ENCODE measurements at regions not wholly inside any gene's neighbourhood (a gene's known extent, or its start where the extent isn't known, plus 50 kb on each side); places are given as distances from the start of the nearest gene placed in this dataset.

- WGBS: 89% methylated on average over 5 of the region's 5 CpGs
- H3K9ac ChIP-seq (ENCODE audit: low read depth in 1 of 2, low read length in 2 of 2): no peak overlapping the region
- H3K4me3 ChIP-seq (ENCODE audit: low read depth in 1 of 3, low read length in 3 of 3): no peak overlapping the region
- TF ChIP-seq EGR1 (IDR thresholded peaks at IDR 0.05; ENCODE audit: low read depth in 2 of 2) (no peak), FOXA1 (IDR thresholded peaks at IDR 0.05) (no peak), GABPA (IDR thresholded peaks at IDR 0.05 in 1 of 2, conservative IDR thresholded peaks at IDR 0.05 in 1 of 2) (no peak), ZBTB33 (IDR thresholded peaks at IDR 0.05) (no peak), REST (IDR thresholded peaks at IDR 0.05) (no peak), SP1 (IDR thresholded peaks at IDR 0.05) (no peak), HNF4A (conservative IDR thresholded peaks at IDR 0.05) (no peak), JUND (IDR thresholded peaks at IDR 0.05) (no peak), RXRA (IDR thresholded peaks at IDR 0.05) (no peak), NR2F2 (IDR thresholded peaks at IDR 0.05) (no peak)
- no peak for DNase-seq (ENCODE audit: low spot score)
- H3K36me3 ChIP-seq (ENCODE audit: control insufficient read depth in 4 of 4, insufficient read depth in 3 of 4, low read depth in 1 of 4, low read length in 3 of 4): no peaks in the 10 kb centered on the region
- no peak overlapping the region for H3K27ac ChIP-seq (ENCODE audit: low read depth in 1 of 2, low read length in 2 of 2)
- H3K4me1 ChIP-seq (ENCODE audit: control insufficient read depth in 4 of 4, insufficient read depth in 4 of 4, low read length in 3 of 4): no peaks in the 10 kb centered on the region
- H3K9me3 ChIP-seq (ENCODE audit: control insufficient read depth in 4 of 4, low read length in 3 of 4): no peaks in the 10 kb centered on the region
- peaks cover 0 to 3% (median 0%) of the 10 kb centered on the region in 4 donors for H3K27me3 ChIP-seq (ENCODE audit: control insufficient read depth in 4 of 4, insufficient read depth in 4 of 4, low read length in 3 of 4)
Observed at GRCh38 chr5:135759149-135759784, 75.2 kb upstream of the SLC25A48 start.

- 71% methylated on average over 5 of the region's 5 CpGs for WGBS
- Histone ChIP-seq H3K36me3 (ENCODE audit: control insufficient read depth in 4 of 4, insufficient read depth in 3 of 4, low read depth in 1 of 4, low read length in 3 of 4) (no peaks in the 10 kb centered on the region), H3K4me1 (ENCODE audit: control insufficient read depth in 4 of 4, insufficient read depth in 4 of 4, low read length in 3 of 4) (no peaks in the 10 kb centered on the region), H3K9ac (ENCODE audit: low read depth in 1 of 2, low read length in 2 of 2) (no peak overlapping the region), H3K4me3 (ENCODE audit: low read depth in 1 of 3, low read length in 3 of 3) (no peak overlapping the region), H3K27me3 (ENCODE audit: control insufficient read depth in 4 of 4, insufficient read depth in 4 of 4, low read length in 3 of 4) (peaks cover 0 to 2% (median 0%) of the 10 kb centered on the region in 4 donors), H3K27ac (ENCODE audit: low read depth in 1 of 2, low read length in 2 of 2) (no peak overlapping the region), H3K9me3 (ENCODE audit: control insufficient read depth in 4 of 4, low read length in 3 of 4) (no peaks in the 10 kb centered on the region)
- no peak for DNase-seq (ENCODE audit: low spot score)
- TF ChIP-seq REST (IDR thresholded peaks at IDR 0.05): no peak
- no peak for TF ChIP-seq TAF1 (conservative IDR thresholded peaks at IDR 0.05)
- no peak for TF ChIP-seq FOXA2 (IDR thresholded peaks at IDR 0.05)
- TF ChIP-seq ATF3 (IDR thresholded peaks at IDR 0.05): no peak
Observed at GRCh38 chr5:135753990-135754389, 80.5 kb upstream of the SLC25A48 start.

All from liver (tissue), 7 donors.